ENCODE measurements at regions not wholly inside any gene's neighbourhood (a gene's known extent, or its start where the extent isn't known, plus 50 kb on each side); places are given as distances from the start of the nearest gene placed in this dataset.

DNA sequence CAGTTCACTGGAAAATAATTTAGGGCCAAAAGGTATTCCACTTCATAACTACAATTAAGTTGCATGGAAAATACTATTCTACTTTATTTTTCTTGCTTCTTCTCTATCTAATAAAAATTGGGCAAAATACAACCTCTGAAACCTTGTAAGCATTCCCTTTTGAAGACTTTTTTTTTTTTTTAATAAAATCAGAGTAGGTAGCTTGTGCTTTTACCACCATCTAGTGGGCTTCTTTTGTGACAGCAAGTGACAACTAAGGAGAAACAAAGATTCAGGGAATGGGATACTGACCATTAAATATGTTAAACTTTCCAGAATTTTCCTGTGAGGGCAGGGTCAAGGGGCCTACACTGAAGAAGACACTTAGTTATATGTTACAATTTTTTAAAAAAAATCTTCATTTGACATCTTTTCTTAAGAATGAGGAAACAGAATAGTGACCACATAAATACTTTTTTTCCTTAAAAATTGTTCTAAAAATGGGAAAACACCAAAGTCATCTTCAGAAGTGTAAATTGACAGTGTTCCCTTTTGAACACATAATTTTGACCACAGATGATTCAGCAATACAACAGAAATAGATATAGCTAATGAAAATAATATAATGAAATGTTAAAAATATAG is 1183.2 kb upstream of the ACVR2A start:
- TF ChIP-seq, protein P1, sequence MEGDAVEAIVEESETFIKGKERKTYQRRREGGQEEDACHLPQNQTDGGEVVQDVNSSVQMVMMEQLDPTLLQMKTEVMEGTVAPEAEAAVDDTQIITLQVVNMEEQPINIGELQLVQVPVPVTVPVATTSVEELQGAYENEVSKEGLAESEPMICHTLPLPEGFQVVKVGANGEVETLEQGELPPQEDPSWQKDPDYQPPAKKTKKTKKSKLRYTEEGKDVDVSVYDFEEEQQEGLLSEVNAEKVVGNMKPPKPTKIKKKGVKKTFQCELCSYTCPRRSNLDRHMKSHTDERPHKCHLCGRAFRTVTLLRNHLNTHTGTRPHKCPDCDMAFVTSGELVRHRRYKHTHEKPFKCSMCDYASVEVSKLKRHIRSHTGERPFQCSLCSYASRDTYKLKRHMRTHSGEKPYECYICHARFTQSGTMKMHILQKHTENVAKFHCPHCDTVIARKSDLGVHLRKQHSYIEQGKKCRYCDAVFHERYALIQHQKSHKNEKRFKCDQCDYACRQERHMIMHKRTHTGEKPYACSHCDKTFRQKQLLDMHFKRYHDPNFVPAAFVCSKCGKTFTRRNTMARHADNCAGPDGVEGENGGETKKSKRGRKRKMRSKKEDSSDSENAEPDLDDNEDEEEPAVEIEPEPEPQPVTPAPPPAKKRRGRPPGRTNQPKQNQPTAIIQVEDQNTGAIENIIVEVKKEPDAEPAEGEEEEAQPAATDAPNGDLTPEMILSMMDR (IDR thresholded peaks at IDR 0.05): no peak
- TF ChIP-seq POLR2A (IDR thresholded peaks at IDR 0.05): no peak
